CD14-positive monocyte (primary cell): ENCODE measurements at regions not wholly inside any gene's neighbourhood (a gene's known extent, or its start where the extent isn't known, plus 50 kb on each side); places are given as distances from the start of the nearest gene placed in this dataset.

Experiments
- DNase-seq, 3 donors: peaks; one replicate each; pipeline ENCODE4 v3.0.0-alpha.2; 2011 to 2022
- H2AFZ ChIP-seq: 2 replicates; pipeline ENCODE4 v1.6.0; 2012; ENCODE audit warnings: mild to moderate bottlenecking, low read depth, low read length, inconsistent platforms; ENCODE audit not compliant: insufficient read depth, poor library complexity, severe bottlenecking
- H3K27ac ChIP-seq, 2 donors: 1 replicate in 1 of 2; 2 replicates in 1 of 2; pipeline ENCODE4 v1.5.1; 2012 to 2013; ENCODE audit warnings: low read length in 2 of 2, control low read depth in 1 of 2, inconsistent platforms in 1 of 2, low read depth in 1 of 2, mild to moderate bottlenecking in 1 of 2
- H3K27me3 ChIP-seq, 2 donors: one replicate each; pipeline versions ENCODE4 v1.6.0 to v1.6.1; 2011 to 2013; ENCODE audit warnings: low read length in 2 of 2; ENCODE audit not compliant: control insufficient read depth in 2 of 2, insufficient read depth in 2 of 2
- H3K36me3 ChIP-seq, 2 donors: replicated peaks in 1 of 2; 1 replicate in 1 of 2; 2 replicates in 1 of 2; pipeline versions ENCODE4 v1.5.1 to v1.6.1; 2012 to 2013; ENCODE audit warnings: low read length in 2 of 2, control low read depth in 1 of 2, inconsistent platforms in 1 of 2, mild to moderate bottlenecking in 1 of 2; ENCODE audit not compliant: insufficient read depth in 2 of 2, control insufficient read depth in 1 of 2
- H3K4me1 ChIP-seq, 2 donors: 1 replicate in 1 of 2; 2 replicates in 1 of 2; pipeline versions ENCODE4 v1.5.1 to v1.6.1; 2012 to 2013; ENCODE audit warnings: low read length in 2 of 2, control low read depth in 1 of 2, inconsistent platforms in 1 of 2, mild to moderate bottlenecking in 1 of 2, moderate library complexity in 1 of 2; ENCODE audit not compliant: insufficient read depth in 2 of 2, control insufficient read depth in 1 of 2
- H3K4me2 ChIP-seq: replicated peaks from 2 replicates; pipeline ENCODE3; 2012; ENCODE audit warnings: low read length, moderate library complexity, mild to moderate bottlenecking; ENCODE audit not compliant: poor library complexity, severe bottlenecking; ENCODE audit errors: extremely low read depth
- H3K4me3 ChIP-seq, 3 experiments: fragments of 200-600 bp in 1 of 3; sonication (generic) in 1 of 3; replicated peaks in 1 of 3; 1 replicate in 2 of 3; 2 replicates in 1 of 3; pipeline ENCODE4 v1.5.1; 2011 to 2013; ENCODE audit warnings: low read length in 3 of 3, mild to moderate bottlenecking in 3 of 3, control low read depth in 2 of 3, low read depth in 2 of 3, inconsistent platforms in 1 of 3, moderate library complexity in 1 of 3
- H3K79me2 ChIP-seq: 2 replicates; pipeline ENCODE4 v1.6.0; 2012; ENCODE audit warnings: mild to moderate bottlenecking, control low read depth, inconsistent platforms, low read length, moderate library complexity; ENCODE audit not compliant: insufficient read depth
- H3K9ac ChIP-seq: 2 replicates; pipeline ENCODE4 v1.6.0; 2017; ENCODE audit warnings: low read length, mild to moderate bottlenecking; ENCODE audit not compliant: insufficient read depth, poor library complexity, severe bottlenecking
- H3K9me3 ChIP-seq, 2 donors: replicated peaks in 1 of 2; 1 replicate in 1 of 2; 2 replicates in 1 of 2; pipeline versions ENCODE4 v1.5.1 to v1.6.1; 2012 to 2013; ENCODE audit warnings: low read length in 2 of 2, control low read depth in 1 of 2; ENCODE audit not compliant: control insufficient read depth in 1 of 2, insufficient read depth in 1 of 2
- H4K20me1 ChIP-seq: 2 replicates; pipeline ENCODE4 v1.6.0; 2012; ENCODE audit warnings: mild to moderate bottlenecking, low read length, control low read depth, moderate library complexity; ENCODE audit not compliant: insufficient read depth
- H3K27ac Mint-ChIP-seq, 7 donors: one replicate each; pipeline ENCODE4 v1.8.0; 2020; ENCODE audit warnings: mild to moderate bottlenecking in 7 of 7, mixed read lengths in 7 of 7, moderate library complexity in 6 of 7, inconsistent platforms in 2 of 7
- H3K27me3 Mint-ChIP-seq, 3 donors: one replicate each; pipeline ENCODE4 v1.8.0; 2021 to 2022; ENCODE audit warnings: low read depth in 3 of 3, mild to moderate bottlenecking in 3 of 3, mixed read lengths in 3 of 3, moderate library complexity in 3 of 3, inconsistent platforms in 1 of 3
- H3K36me3 Mint-ChIP-seq, 2 donors: one replicate each; pipeline ENCODE4 v1.8.0; 2020; ENCODE audit warnings: mixed read lengths in 2 of 2, inconsistent platforms in 1 of 2, mild to moderate bottlenecking in 1 of 2
- H3K4me1 Mint-ChIP-seq: one replicate; pipeline ENCODE4 v1.8.0; 2020; ENCODE audit warnings: mild to moderate bottlenecking, mixed read lengths
- H3K4me3 Mint-ChIP-seq, 2 donors: one replicate each; pipeline ENCODE4 v1.8.0; 2020; ENCODE audit warnings: mild to moderate bottlenecking in 2 of 2, mixed read lengths in 2 of 2, moderate library complexity in 1 of 2
- H3K9me3 Mint-ChIP-seq, 7 donors: one replicate each; pipeline ENCODE4 v1.8.0; 2020 to 2022; ENCODE audit warnings: mixed read lengths in 7 of 7, mild to moderate bottlenecking in 6 of 7, moderate library complexity in 6 of 7, inconsistent platforms in 2 of 7
- WGBS: methylation state at CpG from one replicate; pipeline ENCODE4 v1.1.5; 2013; ENCODE audit warnings: missing lambda C conversion rate; ENCODE audit not compliant: insufficient coverage; 5-methylcytosine and 5-hydroxymethylcytosine counted together
- intact Hi-C, 2 donors: fragments of 100-400 bp; cut with micrococcal nuclease; formaldehyde crosslinking; loops; one replicate each; pipeline versions ENCODE4 v1.15.0 to v1.15.1; 2023
- TF ChIP-seq, protein P1 (sequence below): fragments of 200-600 bp; IDR thresholded peaks from one replicate; pipeline ENCODE4 v1.8.0; 2022; ENCODE audit warnings: antibody characterized with exemption, mild to moderate bottlenecking

DNA sequence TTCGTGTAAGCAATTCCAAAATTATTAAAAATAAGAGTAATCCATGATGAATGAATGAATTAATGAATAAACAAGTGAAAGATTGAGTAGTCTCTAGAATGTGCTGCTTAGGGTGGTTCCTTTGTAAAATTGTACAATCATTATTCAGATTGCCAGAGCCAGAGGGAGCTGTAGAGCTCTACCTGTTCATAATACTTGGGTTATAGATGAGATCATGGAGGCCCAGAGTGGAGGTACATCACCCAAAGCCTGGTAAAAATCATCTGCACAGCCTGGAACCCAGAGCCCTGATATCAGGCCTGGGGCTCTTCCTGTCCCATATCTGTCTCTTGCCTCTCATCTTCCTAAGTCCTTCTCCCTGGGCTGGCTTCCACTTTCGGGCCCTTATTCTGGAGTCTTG, 297.2 kb downstream of the RPLP1 start:
- Mint-ChIP-seq H3K27me3 (peaks cover 1 to 8% (median 8%) of the 10 kb centered on the region in 3 donors), H3K36me3 (peaks cover 15 to 18% of the 10 kb centered on the region in 2 donors), H3K9me3 (peaks cover 7 to 18% (median 13%) of the 10 kb centered on the region in 7 donors), H3K4me1 (peaks cover 34% of the 10 kb centered on the region), H3K4me3 (no peak overlapping the region), H3K27ac (peak overlapping the region in 3 of 7 donors; percentile 4 to 41 (median 27))
- Histone ChIP-seq H3K4me1 (peaks cover 24 to 32% of the 10 kb centered on the region in 2 donors), H3K9ac (no peak overlapping the region), H3K9me3 (peaks cover 0 to 2% of the 10 kb centered on the region in 2 donors), H3K27me3 (no peaks in the 10 kb centered on the region), H3K27ac (no peak overlapping the region), H3K4me3 (no peak overlapping the region), H3K79me2 (no peaks in the 10 kb centered on the region), H4K20me1 (no peaks in the 10 kb centered on the region), H3K36me3 (no peaks in the 10 kb centered on the region), H2AFZ (no peak overlapping the region), H3K4me2 (no peak overlapping the region)
- TF ChIP-seq, protein P1, sequence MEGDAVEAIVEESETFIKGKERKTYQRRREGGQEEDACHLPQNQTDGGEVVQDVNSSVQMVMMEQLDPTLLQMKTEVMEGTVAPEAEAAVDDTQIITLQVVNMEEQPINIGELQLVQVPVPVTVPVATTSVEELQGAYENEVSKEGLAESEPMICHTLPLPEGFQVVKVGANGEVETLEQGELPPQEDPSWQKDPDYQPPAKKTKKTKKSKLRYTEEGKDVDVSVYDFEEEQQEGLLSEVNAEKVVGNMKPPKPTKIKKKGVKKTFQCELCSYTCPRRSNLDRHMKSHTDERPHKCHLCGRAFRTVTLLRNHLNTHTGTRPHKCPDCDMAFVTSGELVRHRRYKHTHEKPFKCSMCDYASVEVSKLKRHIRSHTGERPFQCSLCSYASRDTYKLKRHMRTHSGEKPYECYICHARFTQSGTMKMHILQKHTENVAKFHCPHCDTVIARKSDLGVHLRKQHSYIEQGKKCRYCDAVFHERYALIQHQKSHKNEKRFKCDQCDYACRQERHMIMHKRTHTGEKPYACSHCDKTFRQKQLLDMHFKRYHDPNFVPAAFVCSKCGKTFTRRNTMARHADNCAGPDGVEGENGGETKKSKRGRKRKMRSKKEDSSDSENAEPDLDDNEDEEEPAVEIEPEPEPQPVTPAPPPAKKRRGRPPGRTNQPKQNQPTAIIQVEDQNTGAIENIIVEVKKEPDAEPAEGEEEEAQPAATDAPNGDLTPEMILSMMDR, result no peak
- DNase-seq, result no peak
- intact Hi-C loops, result no loop called here
- WGBS, result no CpG with 5 or more reads among the region's 2 CpGs

DNA sequence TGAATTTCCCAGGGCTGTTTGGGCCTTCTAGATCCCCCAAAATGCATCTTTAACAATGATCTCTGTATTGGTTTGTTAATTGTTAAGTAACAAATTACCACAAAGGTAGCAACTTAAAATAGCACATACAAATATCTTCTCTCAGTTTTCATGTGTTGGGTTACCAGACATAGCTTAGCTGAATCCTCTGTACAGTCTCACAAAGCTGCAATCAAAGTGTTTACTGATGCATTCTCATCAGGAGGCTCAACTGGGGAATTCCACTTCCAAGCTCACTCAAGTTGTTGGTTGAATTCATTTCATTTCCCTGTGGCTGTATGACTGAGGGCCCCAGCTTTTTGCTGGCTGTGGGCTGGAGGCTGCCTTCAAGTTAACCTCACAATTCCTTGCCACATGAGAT, 297.6 kb downstream of the RPLP1 start:
- Histone ChIP-seq H3K27ac (no peak overlapping the region), H3K9ac (no peak overlapping the region), H3K4me2 (no peak overlapping the region), H3K4me3 (no peak overlapping the region), H3K27me3 (no peaks in the 10 kb centered on the region), H3K4me1 (peaks cover 27 to 35% of the 10 kb centered on the region in 2 donors), H3K36me3 (no peaks in the 10 kb centered on the region), H4K20me1 (no peaks in the 10 kb centered on the region), H2AFZ (no peak overlapping the region), H3K9me3 (peaks cover 0 to 2% of the 10 kb centered on the region in 2 donors), H3K79me2 (no peaks in the 10 kb centered on the region)
- Mint-ChIP-seq H3K27ac (peak overlapping the region in 3 of 7 donors; percentile 41 to 45 (median 41)), H3K4me3 (no peak overlapping the region), H3K9me3 (peaks cover 7 to 18% (median 13%) of the 10 kb centered on the region in 7 donors), H3K27me3 (peaks cover 1 to 8% (median 8%) of the 10 kb centered on the region in 3 donors), H3K4me1 (peaks cover 36% of the 10 kb centered on the region), H3K36me3 (peaks cover 15 to 18% of the 10 kb centered on the region in 2 donors)
- TF ChIP-seq, protein P1, result no peak
- DNase-seq, result peak in 1 of 3 donors; percentile 31
- intact Hi-C loops, result no loop called here
